ENCODE measurements at regions not wholly inside any gene's neighbourhood (a gene's known extent, or its start where the extent isn't known, plus 50 kb on each side); places are given as distances from the start of the nearest gene placed in this dataset.

DNA sequence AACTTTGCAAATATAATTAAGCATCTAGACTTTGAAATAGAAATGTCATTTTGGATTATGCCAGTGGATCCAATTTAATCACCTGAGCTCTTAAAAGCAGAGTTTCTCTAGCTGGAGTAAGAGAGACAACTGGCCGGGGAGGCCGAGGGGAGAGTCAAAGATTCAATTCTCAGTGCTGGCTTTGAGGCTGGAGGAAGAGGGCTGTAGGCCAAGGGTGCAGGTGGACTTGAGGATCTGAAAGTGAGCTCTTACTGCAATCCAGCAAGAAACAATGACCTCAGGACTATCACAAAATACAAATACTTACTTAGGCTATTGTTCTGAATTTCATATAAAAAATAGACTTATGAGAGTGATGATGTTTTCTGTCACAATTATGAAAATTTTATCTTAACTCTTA lies 814.5 kb downstream of the CBLN2 start:
- H3K4me1 ChIP-seq (ENCODE audit: control insufficient read depth, insufficient read depth, low read length), result no peaks in the 10 kb centered on the region
- H3K4me3 ChIP-seq (ENCODE audit: low read length), result no peak overlapping the region
- no peak overlapping the region for H3K9ac ChIP-seq (ENCODE audit: low read length)

DNA sequence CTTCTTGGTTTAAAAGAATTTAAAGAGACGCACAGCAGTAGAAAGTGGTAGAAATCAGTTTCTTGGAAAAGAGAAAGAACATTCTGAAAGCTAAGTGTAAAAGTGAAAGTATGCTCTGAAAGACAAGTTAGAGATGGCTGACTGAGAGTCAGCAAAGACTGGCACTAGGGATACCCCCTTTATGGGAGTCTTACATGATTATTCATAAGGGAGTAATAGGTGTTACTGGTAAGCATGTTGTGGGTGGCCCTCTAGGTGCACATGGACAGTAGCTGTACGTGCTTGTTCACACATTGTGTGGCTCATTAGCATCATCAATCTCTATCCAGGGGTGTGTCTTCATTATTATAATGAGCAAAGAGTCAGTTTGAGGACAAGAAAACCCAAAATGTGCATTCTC lies 816.2 kb downstream of the CBLN2 start:
- Histone ChIP-seq H3K27ac (ENCODE audit: low read depth, low read length) (no peak overlapping the region), H3K4me3 (ENCODE audit: low read length) (no peak overlapping the region), H3K27me3 (ENCODE audit: control insufficient read depth, insufficient read depth, low read length) (no peaks in the 10 kb centered on the region)

More for the DNA sequence above, 814.5 kb downstream of the CBLN2 start:
- H3K27ac ChIP-seq (ENCODE audit: low read depth, low read length), result no peak overlapping the region
- H3K27me3 ChIP-seq (ENCODE audit: control insufficient read depth, insufficient read depth, low read length), result no peaks in the 10 kb centered on the region
- H3K36me3 ChIP-seq (ENCODE audit: control insufficient read depth, insufficient read depth, low read length), result no peaks in the 10 kb centered on the region

DNA sequence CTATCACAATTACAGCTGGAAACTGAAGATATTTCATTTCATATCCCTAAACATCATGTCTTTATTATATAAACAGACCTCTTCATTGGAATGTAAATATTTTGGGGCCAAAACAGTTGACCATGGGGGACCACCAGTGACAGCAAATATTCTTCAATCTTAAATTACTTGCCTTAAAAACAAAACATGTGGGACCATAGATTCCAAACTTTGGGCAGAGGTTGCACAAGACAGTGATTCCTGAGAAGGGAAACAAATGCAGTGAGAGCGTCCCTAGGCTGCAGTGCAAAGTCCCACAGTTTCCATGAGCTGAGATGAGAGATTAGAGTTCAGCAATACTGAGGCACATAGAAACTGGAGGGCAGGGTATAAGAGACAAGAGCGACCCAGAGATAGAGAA lies 818.9 kb downstream of the CBLN2 start:
- H3K4me1 ChIP-seq (ENCODE audit: control insufficient read depth, insufficient read depth, low read length), result no peaks in the 10 kb centered on the region
- H3K36me3 ChIP-seq (ENCODE audit: control insufficient read depth, insufficient read depth, low read length), result no peaks in the 10 kb centered on the region
- H3K27me3 ChIP-seq (ENCODE audit: control insufficient read depth, insufficient read depth, low read length), result no peaks in the 10 kb centered on the region
- H3K4me3 ChIP-seq (ENCODE audit: low read length), result no peak overlapping the region
- H3K9ac ChIP-seq (ENCODE audit: low read length), result no peak overlapping the region
- no peak overlapping the region for H3K27ac ChIP-seq (ENCODE audit: low read depth, low read length)

More for the DNA sequence above, 816.2 kb downstream of the CBLN2 start:
- no peak overlapping the region for H3K9ac ChIP-seq (ENCODE audit: low read length)
- no peaks in the 10 kb centered on the region for H3K36me3 ChIP-seq (ENCODE audit: control insufficient read depth, insufficient read depth, low read length)
- no peaks in the 10 kb centered on the region for H3K4me1 ChIP-seq (ENCODE audit: control insufficient read depth, insufficient read depth, low read length)

DNA sequence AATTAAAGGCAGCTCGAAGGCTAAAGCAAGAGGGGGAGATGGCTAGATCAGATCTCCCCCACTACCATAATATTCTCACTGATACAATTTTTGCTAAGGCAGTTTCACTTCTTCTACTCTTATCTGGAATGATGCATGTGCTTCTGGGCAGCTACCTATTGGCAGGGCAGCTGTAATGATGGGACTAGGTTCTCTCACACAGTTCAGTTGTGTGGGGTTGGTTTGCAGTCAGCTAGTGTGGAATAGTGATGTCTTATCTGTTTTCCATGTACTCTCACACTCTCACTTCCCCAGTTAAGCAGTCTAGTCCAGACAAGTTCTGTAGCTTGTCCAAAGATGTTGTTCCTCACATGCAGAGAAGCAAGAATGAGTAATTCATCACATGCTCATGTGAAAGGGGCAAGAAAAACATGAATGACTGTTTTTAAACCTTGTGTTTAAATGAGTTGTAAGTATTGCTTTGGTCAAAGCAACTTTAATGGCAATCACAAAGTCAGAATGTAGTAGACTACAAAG lies 836.1 kb downstream of the CBLN2 start:
- Histone ChIP-seq H3K36me3 (ENCODE audit: control insufficient read depth, insufficient read depth, low read length) (no peaks in the 10 kb centered on the region), H3K4me3 (ENCODE audit: low read length) (no peak overlapping the region), H3K9ac (ENCODE audit: low read length) (no peak overlapping the region), H3K4me1 (ENCODE audit: control insufficient read depth, insufficient read depth, low read length) (no peaks in the 10 kb centered on the region), H3K27ac (ENCODE audit: low read depth, low read length) (no peak overlapping the region), H3K27me3 (ENCODE audit: control insufficient read depth, insufficient read depth, low read length) (no peaks in the 10 kb centered on the region)

DNA sequence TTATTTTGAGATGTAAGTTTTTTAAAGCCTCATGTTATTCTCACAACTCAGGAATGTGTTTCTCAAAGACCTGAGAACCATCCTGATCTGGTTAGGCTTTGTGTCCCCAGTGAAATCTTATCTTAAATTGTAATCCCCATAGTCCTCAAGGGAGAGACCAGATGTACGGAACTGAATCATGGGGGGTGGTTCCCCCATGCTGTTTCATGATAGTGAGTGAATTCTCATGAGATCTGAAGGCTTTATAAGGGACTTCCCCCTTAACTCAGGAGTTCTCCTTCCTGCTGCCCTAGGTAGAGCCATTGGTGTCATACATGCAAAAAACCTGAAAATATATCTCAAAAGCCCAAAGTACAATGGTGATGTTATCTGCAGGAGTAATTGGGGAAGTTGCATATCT lies 836.7 kb downstream of the CBLN2 start:
- no peaks in the 10 kb centered on the region for H3K36me3 ChIP-seq (ENCODE audit: control insufficient read depth, insufficient read depth, low read length)

DNA sequence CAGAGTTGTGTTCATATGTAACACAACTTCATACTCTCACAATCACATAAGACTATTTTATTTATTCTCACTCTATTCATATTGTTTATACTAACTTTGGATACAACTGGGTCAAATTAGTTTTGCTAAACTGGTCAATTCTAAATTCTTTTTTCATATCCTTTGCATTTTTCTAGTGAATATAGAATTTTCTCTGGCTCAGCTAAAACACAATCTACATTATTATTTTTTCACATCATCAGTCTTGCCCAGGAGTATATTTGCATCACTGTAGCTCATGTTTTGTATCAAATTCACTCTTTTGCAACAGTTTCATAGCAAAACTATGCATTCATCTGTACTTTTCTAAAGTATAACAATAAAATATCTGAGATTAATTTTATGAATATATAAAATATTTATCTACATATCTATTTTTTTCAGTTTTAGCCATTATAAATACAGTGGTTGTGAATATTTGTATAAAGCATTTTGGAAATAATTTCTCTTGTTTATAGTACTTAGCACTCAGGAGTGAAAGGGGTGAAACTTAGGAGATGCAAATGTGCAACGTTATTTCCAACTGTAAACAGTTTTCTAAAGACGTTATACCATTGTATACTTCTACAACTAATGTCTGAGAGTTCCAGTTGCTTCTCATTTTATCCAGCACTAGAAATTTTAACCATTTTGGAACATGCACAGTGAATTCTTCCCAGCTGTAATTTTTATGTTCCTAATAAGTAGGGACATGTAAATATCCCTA lies 854.6 kb downstream of the CBLN2 start:
- Histone ChIP-seq H3K27me3 (ENCODE audit: control insufficient read depth, insufficient read depth, low read length) (no peaks in the 10 kb centered on the region), H3K9ac (ENCODE audit: low read length) (no peak overlapping the region), H3K36me3 (ENCODE audit: control insufficient read depth, insufficient read depth, low read length) (no peaks in the 10 kb centered on the region), H3K4me1 (ENCODE audit: control insufficient read depth, insufficient read depth, low read length) (no peaks in the 10 kb centered on the region), H3K27ac (ENCODE audit: low read depth, low read length) (no peak overlapping the region), H3K4me3 (ENCODE audit: low read length) (no peak overlapping the region)

More for the DNA sequence above, 836.7 kb downstream of the CBLN2 start:
- Histone ChIP-seq H3K27me3 (ENCODE audit: control insufficient read depth, insufficient read depth, low read length) (no peaks in the 10 kb centered on the region), H3K9ac (ENCODE audit: low read length) (no peak overlapping the region), H3K27ac (ENCODE audit: low read depth, low read length) (no peak overlapping the region), H3K4me1 (ENCODE audit: control insufficient read depth, insufficient read depth, low read length) (no peaks in the 10 kb centered on the region), H3K4me3 (ENCODE audit: low read length) (no peak overlapping the region)

DNA sequence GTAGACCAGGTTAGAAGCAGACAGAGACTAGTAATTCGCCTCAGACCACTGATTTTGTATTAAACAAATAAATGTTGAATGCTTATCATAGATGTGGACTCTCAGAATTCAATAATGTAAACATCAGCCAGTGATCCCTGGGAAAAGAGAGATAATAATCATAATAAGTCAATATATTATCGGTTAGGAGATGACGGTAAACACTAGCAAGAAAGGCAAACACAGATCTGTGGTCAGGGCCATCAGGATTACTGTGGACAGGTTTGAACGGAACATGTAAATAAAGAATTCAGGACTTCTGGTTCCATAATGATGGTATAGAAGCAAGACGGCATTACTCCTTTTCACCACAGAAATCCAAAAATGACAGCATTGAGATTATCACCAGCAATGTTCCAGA lies 861.6 kb downstream of the CBLN2 start:
- H3K27ac ChIP-seq (ENCODE audit: low read depth, low read length), result no peak overlapping the region
- H3K9ac ChIP-seq (ENCODE audit: low read length), result no peak overlapping the region
- H3K36me3 ChIP-seq (ENCODE audit: control insufficient read depth, insufficient read depth, low read length), result no peaks in the 10 kb centered on the region
- no peaks in the 10 kb centered on the region for H3K4me1 ChIP-seq (ENCODE audit: control insufficient read depth, insufficient read depth, low read length)
- H3K27me3 ChIP-seq (ENCODE audit: control insufficient read depth, insufficient read depth, low read length), result no peaks in the 10 kb centered on the region
- no peak overlapping the region for H3K4me3 ChIP-seq (ENCODE audit: low read length)

DNA sequence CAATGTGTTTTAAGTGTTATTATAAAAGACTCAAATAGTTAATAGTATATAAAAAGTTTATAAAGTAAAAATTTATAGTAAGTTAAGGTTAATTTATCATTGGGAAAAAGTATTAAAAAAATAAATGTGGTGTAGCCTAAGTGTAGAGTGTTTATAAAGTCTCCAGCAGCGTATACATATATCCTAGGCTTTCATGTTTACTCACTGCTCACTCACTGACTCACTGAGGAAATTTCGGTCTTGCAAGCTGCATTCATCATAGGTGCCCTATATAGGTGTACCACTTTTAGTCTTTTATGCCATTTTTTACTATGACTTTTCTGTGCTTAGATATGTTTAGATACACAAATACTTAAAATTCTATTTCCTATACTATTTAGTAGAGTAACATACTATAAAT lies 866.0 kb downstream of the CBLN2 start:
- no peaks in the 10 kb centered on the region for H3K4me1 ChIP-seq (ENCODE audit: control insufficient read depth, insufficient read depth, low read length)
- H3K27me3 ChIP-seq (ENCODE audit: control insufficient read depth, insufficient read depth, low read length), result no peaks in the 10 kb centered on the region
- H3K27ac ChIP-seq (ENCODE audit: low read depth, low read length), result no peak overlapping the region
- no peak overlapping the region for H3K9ac ChIP-seq (ENCODE audit: low read length)
- no peaks in the 10 kb centered on the region for H3K36me3 ChIP-seq (ENCODE audit: control insufficient read depth, insufficient read depth, low read length)
- H3K4me3 ChIP-seq (ENCODE audit: low read length), result no peak overlapping the region

DNA sequence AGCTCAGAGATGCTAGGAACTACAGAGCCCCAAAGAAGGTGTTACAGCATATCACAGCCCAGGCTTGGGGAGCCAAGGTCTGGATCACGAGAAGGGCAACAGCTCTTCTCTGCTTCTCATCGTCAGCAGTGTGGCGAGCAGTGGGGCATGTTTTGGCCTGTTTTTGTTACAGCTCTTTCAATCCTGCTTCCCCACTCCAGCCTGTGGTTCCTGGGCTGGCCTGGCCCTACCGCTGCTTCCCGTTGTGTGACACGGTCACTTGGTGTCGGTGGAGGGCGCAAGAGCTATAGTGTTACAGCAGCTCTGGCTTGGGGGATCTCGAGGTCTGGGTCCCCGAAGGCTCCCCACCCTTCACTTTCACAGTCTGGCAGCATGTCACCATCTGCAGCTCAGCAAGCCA lies 870.2 kb downstream of the CBLN2 start:
- Histone ChIP-seq H3K4me1 (ENCODE audit: control insufficient read depth, insufficient read depth, low read length) (no peaks in the 10 kb centered on the region), H3K27me3 (ENCODE audit: control insufficient read depth, insufficient read depth, low read length) (no peaks in the 10 kb centered on the region), H3K27ac (ENCODE audit: low read depth, low read length) (no peak overlapping the region), H3K9ac (ENCODE audit: low read length) (no peak overlapping the region), H3K36me3 (ENCODE audit: control insufficient read depth, insufficient read depth, low read length) (no peaks in the 10 kb centered on the region), H3K4me3 (ENCODE audit: low read length) (no peak overlapping the region)

DNA sequence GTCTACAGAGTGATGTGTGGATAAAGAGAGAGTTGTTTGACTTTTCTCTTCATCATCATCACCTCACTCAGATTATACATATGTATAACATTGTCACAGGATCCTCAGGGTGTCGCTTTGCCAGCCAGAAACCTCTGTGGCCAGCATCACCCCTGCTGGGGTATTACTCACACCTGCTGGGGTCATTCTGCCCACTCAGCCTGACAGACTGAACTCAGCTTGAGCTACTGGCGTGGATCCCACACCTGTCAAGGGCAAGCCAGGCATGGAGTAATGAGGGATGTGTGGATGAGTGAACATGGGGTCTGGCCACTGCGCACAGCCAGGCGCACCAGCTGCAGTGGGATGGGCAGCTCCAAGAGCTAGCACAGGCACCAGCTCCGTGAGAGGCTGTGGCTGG lies 870.6 kb downstream of the CBLN2 start:
- no peaks in the 10 kb centered on the region for H3K27me3 ChIP-seq (ENCODE audit: control insufficient read depth, insufficient read depth, low read length)

DNA sequence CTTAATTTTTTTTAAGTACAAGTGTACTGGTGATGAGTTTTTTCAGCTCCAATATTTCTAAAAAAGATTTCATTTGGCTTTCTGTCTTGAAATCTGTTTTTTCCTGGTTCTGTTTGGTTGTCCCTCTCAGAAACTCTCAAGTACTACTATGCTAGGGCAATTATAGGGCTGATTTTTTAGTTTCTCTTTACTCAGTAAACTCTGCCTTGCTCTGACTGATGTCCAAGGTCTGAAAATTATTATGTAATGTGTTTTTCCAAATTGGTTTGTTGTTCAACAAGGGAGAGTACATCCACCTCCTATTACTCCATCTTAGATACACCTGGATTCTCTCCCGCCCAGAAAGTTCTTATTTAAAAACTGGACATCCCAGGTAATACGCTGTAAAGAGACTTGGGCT lies 877.7 kb downstream of the CBLN2 start:
- H3K9ac ChIP-seq (ENCODE audit: low read length), result no peak overlapping the region
- H3K27me3 ChIP-seq (ENCODE audit: control insufficient read depth, insufficient read depth, low read length), result no peaks in the 10 kb centered on the region
- H3K4me1 ChIP-seq (ENCODE audit: control insufficient read depth, insufficient read depth, low read length), result no peaks in the 10 kb centered on the region
- H3K27ac ChIP-seq (ENCODE audit: low read depth, low read length), result no peak overlapping the region
- H3K36me3 ChIP-seq (ENCODE audit: control insufficient read depth, insufficient read depth, low read length), result no peaks in the 10 kb centered on the region
- H3K4me3 ChIP-seq (ENCODE audit: low read length), result no peak overlapping the region

More for the DNA sequence above, 870.6 kb downstream of the CBLN2 start:
- H3K4me1 ChIP-seq (ENCODE audit: control insufficient read depth, insufficient read depth, low read length), result no peaks in the 10 kb centered on the region
- no peak overlapping the region for H3K9ac ChIP-seq (ENCODE audit: low read length)
- H3K36me3 ChIP-seq (ENCODE audit: control insufficient read depth, insufficient read depth, low read length), result no peaks in the 10 kb centered on the region
- no peak overlapping the region for H3K4me3 ChIP-seq (ENCODE audit: low read length)
- H3K27ac ChIP-seq (ENCODE audit: low read depth, low read length), result no peak overlapping the region

DNA sequence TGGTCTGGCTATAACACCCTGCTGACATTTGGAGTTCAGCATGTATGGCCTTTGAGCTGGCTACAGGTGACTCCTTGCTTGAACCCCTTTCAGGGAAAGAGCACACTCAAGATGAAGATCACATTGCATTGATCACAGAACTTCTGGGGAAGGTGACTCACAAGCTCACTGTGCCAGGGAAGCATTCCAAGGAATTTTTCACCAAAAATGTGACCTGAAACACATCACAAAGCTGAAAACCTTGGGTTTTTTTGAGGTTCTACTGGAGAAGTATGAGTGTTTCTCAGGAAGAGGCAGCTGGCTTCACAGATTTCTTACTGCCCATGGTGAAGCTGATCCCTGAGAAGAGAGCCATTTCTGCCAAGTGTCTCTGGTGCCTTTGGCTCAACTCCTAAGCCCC lies 879.0 kb downstream of the CBLN2 start:
- H3K36me3 ChIP-seq (ENCODE audit: control insufficient read depth, insufficient read depth, low read length), result no peaks in the 10 kb centered on the region
- H3K4me1 ChIP-seq (ENCODE audit: control insufficient read depth, insufficient read depth, low read length), result no peaks in the 10 kb centered on the region
- H3K4me3 ChIP-seq (ENCODE audit: low read length), result no peak overlapping the region
- H3K27me3 ChIP-seq (ENCODE audit: control insufficient read depth, insufficient read depth, low read length), result no peaks in the 10 kb centered on the region
- H3K9ac ChIP-seq (ENCODE audit: low read length), result no peak overlapping the region
- H3K27ac ChIP-seq (ENCODE audit: low read depth, low read length), result no peak overlapping the region

DNA sequence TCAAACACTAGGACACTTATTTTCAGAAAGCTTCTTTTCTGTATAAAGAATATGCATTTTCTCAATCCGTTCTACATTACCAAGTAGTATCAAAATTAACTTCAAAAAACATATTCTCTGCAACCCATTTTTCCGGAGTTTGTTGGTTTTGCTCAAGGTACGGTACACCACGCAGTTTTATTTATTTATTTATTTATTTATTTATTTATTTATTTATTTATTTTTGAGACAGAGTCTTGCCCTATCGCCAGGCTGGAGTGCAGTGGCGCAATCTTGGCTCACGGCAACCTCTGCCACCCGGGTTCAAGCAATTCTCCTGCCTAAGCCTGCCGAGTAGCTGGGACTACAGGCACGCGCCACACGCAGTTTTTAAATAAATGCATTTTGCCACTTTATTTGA lies 900.3 kb downstream of the CBLN2 start:
- H3K4me3 ChIP-seq (ENCODE audit: low read length), result no peak overlapping the region
- no peaks in the 10 kb centered on the region for H3K36me3 ChIP-seq (ENCODE audit: control insufficient read depth, insufficient read depth, low read length)
- no peaks in the 10 kb centered on the region for H3K27me3 ChIP-seq (ENCODE audit: control insufficient read depth, insufficient read depth, low read length)

More for the DNA sequence above, 900.3 kb downstream of the CBLN2 start:
- H3K9ac ChIP-seq (ENCODE audit: low read length), result no peak overlapping the region
- no peak overlapping the region for H3K27ac ChIP-seq (ENCODE audit: low read depth, low read length)
- no peaks in the 10 kb centered on the region for H3K4me1 ChIP-seq (ENCODE audit: control insufficient read depth, insufficient read depth, low read length)
